Stimulated activated CD4-positive, alpha-beta T cell treated with anti-CD3 and anti-CD28 coated beads, TNF-alpha, amount 100 ng/mL, for 4 hours (primary cell): ENCODE measurements at regions not wholly inside any gene's neighbourhood (a gene's known extent, or its start where the extent isn't known, plus 50 kb on each side); places are given as distances from the start of the nearest gene placed in this dataset.
"Not testable (repeated sequence)": the region's sequence is repeated elsewhere in the genome, so short reads cannot be mapped to it uniquely, and the experiment has no call there.

Experiments used
- DNase-seq, 3 experiments: peaks; one replicate each; pipeline ENCODE4 v3.0.0-alpha.2; 2020; ENCODE audit warnings: low read depth in 3 of 3

GRCh38 chr4:11860996-11861395 lies 432.3 kb upstream of the HS3ST1 start:
- DNase-seq, result no peak

GRCh38 chr4:11857881-11858280 lies 429.2 kb upstream of the HS3ST1 start:
- no peak for DNase-seq

GRCh38 chr4:11847167-11847566 lies 418.5 kb upstream of the HS3ST1 start:
- DNase-seq, result no peak

GRCh38 chr4:11843927-11844326 lies 415.2 kb upstream of the HS3ST1 start:
- no peak for DNase-seq

GRCh38 chr4:11843340-11843739 lies 414.6 kb upstream of the HS3ST1 start:
- no peak for DNase-seq

GRCh38 chr4:11842620-11843263 lies 414.0 kb upstream of the HS3ST1 start:
- no peak for DNase-seq

- no peak for DNase-seq
Observed at GRCh38 chr4:11839889-11840288, 411.2 kb upstream of the HS3ST1 start.

GRCh38 chr4:11831739-11832138 lies 403.0 kb upstream of the HS3ST1 start:
- no peak for DNase-seq

GRCh38 chr4:11824566-11824965 lies 395.9 kb upstream of the HS3ST1 start:
- no peak for DNase-seq

GRCh38 chr4:11821772-11822430 lies 393.2 kb upstream of the HS3ST1 start:
- no peak for DNase-seq

GRCh38 chr4:11817088-11817487 lies 388.4 kb upstream of the HS3ST1 start:
- DNase-seq, result no peak

- DNase-seq, result no peak
Observed at GRCh38 chr4:11814758-11815157, 386.1 kb upstream of the HS3ST1 start.

GRCh38 chr4:11813951-11814446 lies 385.3 kb upstream of the HS3ST1 start:
- no peak for DNase-seq

GRCh38 chr4:11811521-11811920 lies 382.8 kb upstream of the HS3ST1 start:
- not testable (repeated sequence) for DNase-seq

GRCh38 chr4:11805842-11806241 lies 377.1 kb upstream of the HS3ST1 start:
- DNase-seq, result no peak

- no peak for DNase-seq
Observed at GRCh38 chr4:11801466-11802446, 373.1 kb upstream of the HS3ST1 start.

- no peak for DNase-seq
Observed at GRCh38 chr4:11799196-11799595, 370.5 kb upstream of the HS3ST1 start.

GRCh38 chr4:11791797-11792196 lies 363.1 kb upstream of the HS3ST1 start:
- DNase-seq, result no peak

GRCh38 chr4:11790230-11790629 lies 361.5 kb upstream of the HS3ST1 start:
- DNase-seq, result no peak

- no peak for DNase-seq
Observed at GRCh38 chr4:11783588-11783987, 354.9 kb upstream of the HS3ST1 start.

GRCh38 chr4:11782859-11783258 lies 354.2 kb upstream of the HS3ST1 start:
- no peak for DNase-seq

- no peak for DNase-seq
Observed at GRCh38 chr4:11777447-11777846, 348.8 kb upstream of the HS3ST1 start.
